ENCODE measurements at regions not wholly inside any gene's neighbourhood (a gene's known extent, or its start where the extent isn't known, plus 50 kb on each side); places are given as distances from the start of the nearest gene placed in this dataset.

- no peak for DNase-seq
These were observed 165.9 kb upstream of the PITX1 start for GRCh38 chr5:135199919-135200318.

DNA sequence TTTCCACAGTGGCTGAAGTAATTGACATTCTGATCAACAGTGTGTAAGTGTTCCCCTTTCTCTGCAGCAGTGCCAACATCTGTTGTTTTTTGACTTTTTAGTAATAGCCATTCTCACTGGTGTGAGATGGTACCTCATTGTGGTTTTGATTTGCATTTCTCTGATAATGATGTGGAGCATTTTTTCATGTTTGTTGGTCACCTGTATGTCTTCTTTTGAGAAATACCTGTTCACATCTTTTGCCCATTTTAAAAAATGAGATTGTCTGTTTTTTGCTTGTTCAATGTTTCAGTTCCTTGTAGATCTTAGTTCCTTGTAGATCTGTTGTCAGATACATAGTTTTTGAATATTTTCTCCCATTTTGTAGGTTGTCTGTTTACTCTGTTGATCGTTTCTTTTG is 162.5 kb upstream of the PITX1 start:
- no peak for DNase-seq

DNA sequence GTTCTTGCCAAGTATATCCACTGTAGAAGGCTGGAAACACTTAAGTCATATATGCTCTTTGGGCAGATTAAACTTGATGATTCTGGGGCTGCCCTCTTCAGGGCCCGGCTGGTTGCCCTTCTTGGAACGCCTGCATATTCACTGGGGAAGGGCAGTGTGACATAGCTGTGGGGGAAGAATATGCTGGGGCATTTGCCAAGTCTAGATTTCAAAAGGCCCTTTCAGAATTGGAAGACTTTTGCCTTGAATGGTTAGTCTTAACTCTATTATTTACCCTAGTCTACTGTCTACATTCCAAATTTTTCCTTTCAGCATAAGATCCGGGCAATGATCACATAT is 161.2 kb upstream of the PITX1 start:
- no peak for DNase-seq

DNA sequence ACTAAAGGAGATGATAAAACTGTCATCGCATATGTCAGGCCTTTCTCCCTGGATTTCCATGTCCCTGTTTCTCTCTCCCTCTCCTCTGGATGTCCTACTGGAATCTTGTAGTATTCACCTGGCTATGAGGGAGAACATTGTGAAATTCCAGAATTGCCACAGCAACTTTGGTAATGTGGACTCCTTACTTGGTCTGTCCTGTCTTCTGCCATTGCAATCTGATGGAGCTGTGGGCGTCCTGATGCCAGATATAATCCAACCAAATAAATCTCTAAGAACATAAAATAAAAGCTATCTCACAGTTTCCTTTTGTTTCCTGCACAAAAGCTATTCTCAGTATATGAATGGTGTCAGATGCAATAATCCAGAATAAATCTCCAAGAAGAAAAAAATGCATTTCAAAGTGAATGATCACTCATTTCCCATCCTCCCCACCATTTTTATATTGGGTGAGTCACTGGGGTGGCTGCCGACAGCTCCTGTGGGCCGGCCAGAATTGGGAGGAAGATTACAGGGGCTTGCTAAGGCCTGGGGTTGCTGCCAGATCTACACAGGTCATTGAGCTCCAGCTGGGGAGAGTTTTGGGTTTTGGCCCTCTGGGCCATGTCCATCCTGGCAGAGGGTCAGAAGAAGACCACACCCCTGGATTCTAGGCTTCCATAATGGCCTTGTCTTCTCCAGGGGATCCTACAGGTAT is 160.7 kb upstream of the PITX1 start:
- no peak for DNase-seq

DNA sequence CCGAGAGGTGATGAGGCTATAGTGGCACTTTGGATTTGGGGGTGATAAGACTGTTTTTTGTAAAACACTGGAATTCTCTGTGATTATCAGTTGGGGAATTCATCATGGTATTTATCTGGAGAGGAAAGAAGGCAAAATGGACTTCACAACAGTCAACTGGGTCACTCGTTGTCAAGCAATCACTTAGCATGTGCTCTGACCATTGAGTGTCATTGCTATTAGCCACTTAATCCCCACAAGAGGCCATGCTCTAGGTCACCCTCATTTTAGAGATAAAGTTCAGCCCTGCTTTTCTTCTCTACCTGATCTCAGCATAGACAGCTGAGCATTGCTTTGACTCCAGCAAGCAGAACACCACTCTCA is 160.1 kb upstream of the PITX1 start:
- DNase-seq = no peak

GRCh38 chr5:135193213-135194125 is 159.4 kb upstream of the PITX1 start:
- DNase-seq = no peak

DNA sequence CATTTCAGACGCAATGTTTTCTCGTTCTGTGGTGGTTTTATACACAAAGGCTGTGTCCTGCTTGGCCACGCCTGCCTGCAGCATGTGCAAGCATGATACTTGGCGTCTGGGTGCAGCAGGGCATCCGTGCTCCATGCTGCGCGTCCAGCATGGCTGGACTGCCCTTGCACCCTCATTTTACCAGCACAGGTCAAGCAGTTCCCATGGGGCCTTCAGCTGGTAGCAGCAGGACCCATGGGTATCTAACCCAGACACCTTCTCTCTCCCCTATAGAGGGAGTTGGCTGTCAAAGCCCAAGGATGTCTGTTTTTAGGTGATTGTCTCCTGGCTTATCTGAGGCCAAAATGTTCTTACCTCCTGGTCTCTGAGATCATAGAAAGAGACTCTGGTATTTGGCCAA is 158.3 kb upstream of the PITX1 start:
- no peak for DNase-seq

GRCh38 chr5:135191084-135191826 is 157.2 kb upstream of the PITX1 start:
- DNase-seq = peak; percentile 85

GRCh38 chr5:135190416-135191083 is 156.5 kb upstream of the PITX1 start:
- DNase-seq = no peak

DNA sequence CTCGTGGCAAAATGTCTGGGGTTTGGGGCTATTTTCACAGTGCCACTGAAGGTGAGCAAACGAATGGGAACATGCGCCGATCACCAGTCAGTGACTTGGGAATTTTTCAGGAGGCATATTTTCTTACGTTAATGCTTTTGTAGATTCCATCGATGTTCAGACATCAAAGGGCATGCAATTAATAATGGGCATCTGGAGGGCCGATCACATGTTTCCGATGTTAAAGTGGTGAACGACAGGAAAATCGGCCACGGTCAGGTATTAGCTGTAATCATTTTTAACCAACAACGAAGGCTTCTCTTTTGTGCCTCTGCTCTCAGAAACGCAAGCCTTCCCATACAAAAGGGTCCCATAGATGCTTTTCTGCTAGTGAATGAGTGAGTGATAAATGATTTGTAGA is 155.0 kb upstream of the PITX1 start:
- DNase-seq = no peak

DNA sequence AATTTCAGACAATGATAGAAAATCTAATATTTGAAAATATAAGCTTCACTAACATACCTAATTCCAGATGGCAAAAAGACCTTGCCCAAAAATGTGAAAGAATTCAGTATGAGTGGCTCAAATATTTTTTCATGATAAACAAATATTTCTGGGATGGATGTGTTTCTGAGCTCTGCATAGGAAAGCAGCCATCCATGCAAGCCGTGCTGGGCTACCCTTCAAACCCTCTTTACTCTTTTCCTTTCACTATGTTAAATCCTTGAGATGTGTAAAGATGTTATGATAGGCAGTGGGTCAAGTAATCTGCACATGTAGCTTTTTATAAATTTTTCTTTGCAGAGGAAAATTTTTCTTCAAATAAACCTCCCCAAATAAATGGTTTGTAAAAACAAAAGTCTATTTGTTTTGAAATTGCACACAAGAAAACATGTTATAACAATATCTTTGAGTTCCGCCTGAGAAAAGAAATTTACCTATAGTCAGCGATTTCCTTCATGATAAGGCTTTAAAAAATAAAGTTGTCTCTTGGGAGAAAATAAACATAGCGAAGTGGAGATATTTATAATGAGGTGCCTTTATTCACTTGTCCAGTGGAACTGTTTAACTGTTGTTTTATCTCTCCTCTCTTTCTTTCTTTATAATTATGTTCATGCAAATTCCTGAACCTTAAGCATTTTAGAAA is 154.3 kb upstream of the PITX1 start:
- DNase-seq = no peak

GRCh38 chr5:135186662-135187522 is 152.9 kb upstream of the PITX1 start:
- DNase-seq = no peak

DNA sequence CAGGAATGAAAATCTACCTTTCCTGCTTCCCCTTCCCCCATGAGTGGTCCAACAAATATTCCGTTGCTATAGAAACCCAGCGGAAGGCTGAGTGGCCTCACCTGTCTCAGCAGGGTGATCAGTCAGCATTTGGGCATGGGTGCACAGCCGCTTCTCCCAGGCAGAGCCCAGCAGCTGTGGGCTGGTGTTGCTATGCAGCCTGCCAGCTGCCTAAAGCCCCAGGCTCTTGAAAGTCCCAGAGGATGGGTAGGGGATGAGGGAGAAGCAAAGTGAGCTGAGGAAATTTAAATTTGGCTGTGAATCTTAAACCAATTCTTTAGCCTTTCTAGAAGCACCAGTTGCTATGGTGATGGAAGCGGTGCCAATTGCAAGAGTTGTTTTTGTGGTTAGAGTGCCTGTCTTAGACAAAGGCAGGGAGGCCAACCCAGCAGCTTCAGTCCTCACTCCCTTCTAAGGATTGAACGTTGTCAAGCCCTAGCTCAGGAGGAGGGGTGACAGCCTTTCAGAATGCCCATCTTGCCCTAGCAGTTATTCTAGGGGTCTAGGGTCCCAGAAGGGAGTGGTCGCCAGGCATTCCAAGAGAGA is 151.5 kb upstream of the PITX1 start:
- DNase-seq = no peak

DNA sequence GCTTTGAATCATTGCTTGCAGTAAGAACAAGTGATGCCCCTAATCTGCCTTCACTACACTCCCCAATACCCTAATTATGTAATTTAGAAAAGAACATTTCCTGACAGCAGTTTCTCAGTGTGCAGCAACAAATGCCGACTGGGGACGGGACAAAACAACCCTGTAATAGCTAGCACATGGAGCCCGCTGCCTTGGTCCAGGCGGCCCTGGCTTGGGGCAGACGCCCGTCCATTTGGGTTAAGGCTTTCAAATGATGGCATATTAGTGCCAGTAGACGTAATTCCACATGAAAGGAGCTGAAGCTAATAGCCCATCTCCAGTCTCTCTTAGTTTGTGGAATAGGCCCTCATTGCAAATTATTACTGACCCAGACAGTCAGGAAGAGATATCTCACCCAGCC is 150.6 kb upstream of the PITX1 start:
- no peak for DNase-seq

GRCh38 chr5:135183464-135183863 is 149.4 kb upstream of the PITX1 start:
- DNase-seq = no peak

DNA sequence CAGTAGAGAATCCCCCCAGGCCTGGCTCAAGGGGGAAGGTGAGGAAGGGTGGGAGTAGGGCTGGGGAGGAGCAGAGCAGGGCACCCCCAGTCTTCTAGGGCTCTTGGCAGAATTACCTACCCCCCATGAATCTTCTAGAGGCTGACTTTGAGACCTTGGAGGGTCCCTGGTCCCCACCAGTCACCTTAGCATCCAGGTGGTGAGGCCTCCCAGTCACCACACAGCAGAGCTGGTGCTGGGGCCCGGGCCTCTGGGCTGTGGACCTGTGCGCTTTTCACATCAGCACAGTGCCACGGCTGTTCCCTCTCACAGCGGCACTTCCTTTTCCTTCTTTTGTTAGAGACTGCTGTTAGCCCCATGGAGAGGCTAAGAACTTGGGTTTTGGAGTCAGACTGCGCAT is 148.6 kb upstream of the PITX1 start:
- DNase-seq = no peak

- no peak for DNase-seq
These were observed 147.6 kb upstream of the PITX1 start for GRCh38 chr5:135181653-135182052.

- DNase-seq = no peak
These were observed 145.4 kb upstream of the PITX1 start for GRCh38 chr5:135179308-135179980.

DNA sequence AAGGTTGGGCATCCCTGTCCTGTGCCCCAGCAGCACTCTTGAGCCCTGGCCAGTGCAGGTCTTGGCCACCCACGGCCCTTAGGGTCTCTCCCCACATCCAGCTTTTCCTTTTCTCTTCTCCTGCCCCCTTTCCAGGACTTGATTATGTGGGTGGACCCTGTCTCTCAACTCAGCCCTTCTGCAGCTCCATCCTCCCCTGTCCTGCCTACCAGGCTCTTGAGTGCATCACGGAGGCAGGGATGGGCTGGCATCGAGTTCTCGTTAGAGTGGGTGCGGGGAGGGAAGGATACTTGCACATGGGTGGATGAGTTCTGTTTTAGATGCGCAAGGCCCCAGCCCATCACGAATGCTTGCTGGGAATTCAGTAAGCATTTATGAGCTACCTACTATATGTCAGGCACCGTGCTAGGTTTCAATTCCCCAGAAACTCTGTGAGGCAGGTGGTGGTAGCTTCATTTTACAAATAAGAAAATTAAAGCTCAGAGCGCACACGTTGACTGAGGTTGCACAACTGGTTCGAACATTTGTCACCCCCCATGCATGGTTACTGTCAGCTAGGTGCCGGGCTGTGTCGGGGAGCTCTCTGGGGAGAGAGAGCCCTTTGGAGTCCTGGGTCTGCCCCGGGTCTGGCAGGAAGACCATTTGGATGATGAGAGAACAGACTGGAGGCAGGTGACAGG is 144.6 kb upstream of the PITX1 start:
- DNase-seq = no peak

DNA sequence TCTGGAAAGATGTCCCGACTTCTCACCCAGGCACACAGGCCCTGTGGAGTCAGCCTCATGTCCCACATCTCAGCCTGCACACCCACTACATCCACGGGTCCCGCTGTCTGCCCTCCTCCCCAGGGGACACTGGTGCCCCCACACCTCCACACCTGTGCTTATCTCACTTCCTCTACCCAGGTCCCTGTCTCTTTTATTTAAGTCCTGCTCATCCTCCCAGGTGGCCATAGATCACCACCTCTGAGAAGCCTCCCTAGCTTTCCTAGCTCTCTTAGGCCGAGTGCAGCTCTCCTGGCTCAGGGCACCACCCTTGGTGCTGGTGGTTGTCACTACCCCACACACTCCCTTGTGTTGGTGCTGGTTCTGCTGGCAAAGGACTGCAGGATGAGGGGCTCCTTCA is 143.6 kb upstream of the PITX1 start:
- DNase-seq = no peak

Measured in stimulated activated CD8-positive, alpha-beta memory T cell treated with anti-CD3 and anti-CD28 coated beads, Interleukin-4, amount 100 ng/mL, for 48 hours (primary cell).